Peyer's patch (tissue), 4 donors: ENCODE measurements at regions not wholly inside any gene's neighbourhood (a gene's known extent, or its start where the extent isn't known, plus 50 kb on each side); places are given as distances from the start of the nearest gene placed in this dataset.

Experiments used
- POLR2A ChIP-seq, 2 donors: fragments of 450-650 bp; IDR thresholded peaks; one replicate each; pipeline ENCODE4 v1.5.1; 2017; ENCODE audit warnings: antibody characterized with exemption in 2 of 2, mild to moderate bottlenecking in 2 of 2, moderate library complexity in 2 of 2
- TF ChIP-seq, protein P1 (sequence below), 6 experiments: fragments of 450-650 bp in 4 of 6; fragments of 200-600 bp in 2 of 6; sonication (generic) in 1 of 6; IDR thresholded peaks; one replicate each; pipeline ENCODE4 v1.5.1; 2017 to 2019; ENCODE audit warnings: antibody characterized with exemption in 6 of 6, mild to moderate bottlenecking in 3 of 6, moderate library complexity in 1 of 6

DNA sequence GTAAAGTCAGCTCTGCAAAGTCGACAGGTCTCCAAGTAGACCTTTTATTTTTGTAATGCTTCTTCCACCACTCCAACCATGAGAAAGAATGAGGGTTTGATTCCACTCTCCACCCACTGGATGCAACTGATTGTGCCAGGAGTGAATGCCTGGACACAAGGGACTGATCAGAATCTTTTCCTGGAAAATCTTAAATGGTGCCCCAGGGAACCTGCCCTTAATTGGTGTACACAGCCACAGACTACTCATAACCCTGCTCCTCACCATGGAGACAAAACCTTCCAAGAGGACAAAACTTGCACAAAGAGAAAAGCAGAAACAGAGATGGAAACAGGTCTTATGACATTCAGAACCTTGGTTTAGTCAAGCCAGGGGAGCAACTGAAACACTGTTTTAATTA lies 208.6 kb upstream of the BRINP1 start:
- TF ChIP-seq, protein P1, sequence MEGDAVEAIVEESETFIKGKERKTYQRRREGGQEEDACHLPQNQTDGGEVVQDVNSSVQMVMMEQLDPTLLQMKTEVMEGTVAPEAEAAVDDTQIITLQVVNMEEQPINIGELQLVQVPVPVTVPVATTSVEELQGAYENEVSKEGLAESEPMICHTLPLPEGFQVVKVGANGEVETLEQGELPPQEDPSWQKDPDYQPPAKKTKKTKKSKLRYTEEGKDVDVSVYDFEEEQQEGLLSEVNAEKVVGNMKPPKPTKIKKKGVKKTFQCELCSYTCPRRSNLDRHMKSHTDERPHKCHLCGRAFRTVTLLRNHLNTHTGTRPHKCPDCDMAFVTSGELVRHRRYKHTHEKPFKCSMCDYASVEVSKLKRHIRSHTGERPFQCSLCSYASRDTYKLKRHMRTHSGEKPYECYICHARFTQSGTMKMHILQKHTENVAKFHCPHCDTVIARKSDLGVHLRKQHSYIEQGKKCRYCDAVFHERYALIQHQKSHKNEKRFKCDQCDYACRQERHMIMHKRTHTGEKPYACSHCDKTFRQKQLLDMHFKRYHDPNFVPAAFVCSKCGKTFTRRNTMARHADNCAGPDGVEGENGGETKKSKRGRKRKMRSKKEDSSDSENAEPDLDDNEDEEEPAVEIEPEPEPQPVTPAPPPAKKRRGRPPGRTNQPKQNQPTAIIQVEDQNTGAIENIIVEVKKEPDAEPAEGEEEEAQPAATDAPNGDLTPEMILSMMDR (IDR thresholded peaks at IDR 0.05): no peak
- no peak for TF ChIP-seq POLR2A (IDR thresholded peaks at IDR 0.05)
